OCI-LY7 (cell line): ENCODE measurements at regions not wholly inside any gene's neighbourhood (a gene's known extent, or its start where the extent isn't known, plus 50 kb on each side); places are given as distances from the start of the nearest gene placed in this dataset.

Experiments used
- BruUV-seq: library from RNA; stranded (reverse); fragments of 400-500 nt; replicated peaks from 2 replicates; lab custom pipeline; 2021; lab: Mats Ljungman, UMichigan
- CTCF ChIA-PET: fragments of 300-600 bp; sonication (Branson Sonifier 250); formaldehyde crosslinking; loops from one replicate; lab custom pipeline; 2022; ENCODE audit warnings: antibody characterized with exemption; ENCODE audit not compliant: unreplicated experiment; lab: Charles Lee
- POLR2A ChIA-PET: fragments of 300-600 bp; sonication (Branson Sonifier 250); formaldehyde crosslinking; loops from one replicate; lab custom pipeline; 2022; ENCODE audit warnings: antibody characterized with exemption; lab: Charles Lee
- DNase-seq: peaks from one replicate; pipeline ENCODE4 v3.0.0-alpha.2; 2015; ENCODE audit warnings: low spot score
- H2AFZ ChIP-seq: fragments of 200-600 bp; sonication (generic), shearing (Covaris generic); 2 replicates; pipeline ENCODE4 v1.6.1; 2014; ENCODE audit warnings: mild to moderate bottlenecking, antibody characterized with exemption, low read length, moderate library complexity
- H3K27ac ChIP-seq: fragments of 200-600 bp; sonication (generic); 2 replicates; pipeline ENCODE4 v1.5.1; 2014; ENCODE audit warnings: mixed run types, low read depth, mild to moderate bottlenecking, moderate library complexity, low read length, inconsistent platforms; ENCODE audit not compliant: poor library complexity, severe bottlenecking
- H3K36me3 ChIP-seq: fragments of 200-600 bp; sonication (generic); 2 replicates; pipeline ENCODE4 v1.6.1; 2014; ENCODE audit warnings: mild to moderate bottlenecking, antibody characterized with exemption, low read length, moderate library complexity, mixed read lengths; ENCODE audit not compliant: insufficient read depth
- H3K4me1 ChIP-seq: fragments of 200-600 bp; sonication (generic); 2 replicates; pipeline ENCODE4 v1.5.1; 2014; ENCODE audit warnings: mild to moderate bottlenecking, low read length; ENCODE audit not compliant: insufficient read depth, poor library complexity, severe bottlenecking
- H3K4me2 ChIP-seq: fragments of 200-600 bp; sonication (generic); 2 replicates; pipeline ENCODE4 v1.6.1; 2014; ENCODE audit warnings: mild to moderate bottlenecking, low read length
- H3K4me3 ChIP-seq: fragments of 200-600 bp; sonication (generic); 2 replicates; pipeline ENCODE4 v1.5.1; 2014; ENCODE audit warnings: mild to moderate bottlenecking, low read depth, low read length; ENCODE audit not compliant: poor library complexity, severe bottlenecking
- H3K79me2 ChIP-seq: fragments of 200-600 bp; sonication (generic); 2 replicates; pipeline ENCODE4 v1.6.1; 2016; ENCODE audit warnings: low read depth, mild to moderate bottlenecking, low read length, moderate library complexity, mixed read lengths; ENCODE audit not compliant: insufficient read depth
- H3K9me2 ChIP-seq: fragments of 200-600 bp; sonication (generic); 2 replicates; pipeline ENCODE4 v1.6.1; 2016; ENCODE audit warnings: mild to moderate bottlenecking, low read length, mixed read lengths; ENCODE audit not compliant: insufficient read depth
- H3K9me3 ChIP-seq: fragments of 200-600 bp; sonication (generic); 2 replicates; pipeline ENCODE4 v1.6.1; 2014; ENCODE audit warnings: mild to moderate bottlenecking, mixed run types, low read length, mixed read lengths
- H4K20me1 ChIP-seq: fragments of 200-600 bp; sonication (generic); 2 replicates; pipeline ENCODE4 v1.6.1; 2014; ENCODE audit warnings: mild to moderate bottlenecking, antibody characterized with exemption, low read length, moderate library complexity, mixed read lengths; ENCODE audit not compliant: insufficient read depth
- EZH2phosphoT487 ChIP-seq: fragments of 200-600 bp; sonication (generic); IDR thresholded peaks from 2 replicates; pipeline ENCODE4 v1.6.1; 2018; ENCODE audit warnings: low read depth, borderline replicate concordance, mild to moderate bottlenecking, mixed run types, antibody characterized with exemption, low read length, moderate library complexity, mixed read lengths
- intact Hi-C: fragments of 100-400 bp; cut with micrococcal nuclease; formaldehyde crosslinking; loops from one replicate; pipeline ENCODE4 v1.10.0; 2022; ENCODE audit not compliant: unreplicated experiment
- TF ChIP-seq, protein P1 (sequence below): fragments of 200-600 bp; sonication (generic); conservative IDR thresholded peaks from 2 replicates; pipeline ENCODE4 v1.5.1; 2014; ENCODE audit warnings: mild to moderate bottlenecking, antibody characterized with exemption, low read length, moderate library complexity, mixed read lengths

DNA sequence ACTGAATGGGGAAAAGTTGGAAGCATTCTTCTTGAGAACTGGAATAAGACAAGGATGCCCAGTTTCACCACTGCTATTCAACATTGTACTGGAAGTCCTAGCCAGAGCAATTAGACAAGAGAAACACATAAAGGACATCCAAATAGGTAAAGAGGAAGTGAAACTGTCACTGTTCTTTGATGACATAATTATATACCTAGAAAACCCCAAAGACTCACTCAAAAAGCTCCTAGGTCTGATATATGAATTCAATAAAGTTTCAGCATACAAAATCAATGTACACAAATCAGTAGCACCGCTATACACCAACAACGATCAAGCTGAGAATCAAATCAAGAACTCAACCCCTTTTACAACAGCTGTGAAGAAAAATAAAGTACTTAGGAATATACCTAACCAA lies 157.3 kb upstream of the DDHD1 start:
- ChIA-PET CTCF (no interaction called here), POLR2A (no interaction called here)
- peak; percentile 54 for DNase-seq
- TF ChIP-seq, protein P1, sequence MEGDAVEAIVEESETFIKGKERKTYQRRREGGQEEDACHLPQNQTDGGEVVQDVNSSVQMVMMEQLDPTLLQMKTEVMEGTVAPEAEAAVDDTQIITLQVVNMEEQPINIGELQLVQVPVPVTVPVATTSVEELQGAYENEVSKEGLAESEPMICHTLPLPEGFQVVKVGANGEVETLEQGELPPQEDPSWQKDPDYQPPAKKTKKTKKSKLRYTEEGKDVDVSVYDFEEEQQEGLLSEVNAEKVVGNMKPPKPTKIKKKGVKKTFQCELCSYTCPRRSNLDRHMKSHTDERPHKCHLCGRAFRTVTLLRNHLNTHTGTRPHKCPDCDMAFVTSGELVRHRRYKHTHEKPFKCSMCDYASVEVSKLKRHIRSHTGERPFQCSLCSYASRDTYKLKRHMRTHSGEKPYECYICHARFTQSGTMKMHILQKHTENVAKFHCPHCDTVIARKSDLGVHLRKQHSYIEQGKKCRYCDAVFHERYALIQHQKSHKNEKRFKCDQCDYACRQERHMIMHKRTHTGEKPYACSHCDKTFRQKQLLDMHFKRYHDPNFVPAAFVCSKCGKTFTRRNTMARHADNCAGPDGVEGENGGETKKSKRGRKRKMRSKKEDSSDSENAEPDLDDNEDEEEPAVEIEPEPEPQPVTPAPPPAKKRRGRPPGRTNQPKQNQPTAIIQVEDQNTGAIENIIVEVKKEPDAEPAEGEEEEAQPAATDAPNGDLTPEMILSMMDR, result no peak
- no peak for TF ChIP-seq EZH2phosphoT487
- Histone ChIP-seq H3K79me2 (no peaks in the 10 kb centered on the region), H3K4me1 (no peaks in the 10 kb centered on the region), H3K4me3 (no peak overlapping the region), H3K36me3 (no peaks in the 10 kb centered on the region), H3K9me3 (no peaks in the 10 kb centered on the region), H3K9me2 (no peaks in the 10 kb centered on the region), H3K4me2 (no peak overlapping the region), H3K27ac (no peak overlapping the region), H4K20me1 (no peaks in the 10 kb centered on the region), H2AFZ (no peak overlapping the region)
- no TSS peak for BruUV-seq
- intact Hi-C loops, result no loop called here

DNA sequence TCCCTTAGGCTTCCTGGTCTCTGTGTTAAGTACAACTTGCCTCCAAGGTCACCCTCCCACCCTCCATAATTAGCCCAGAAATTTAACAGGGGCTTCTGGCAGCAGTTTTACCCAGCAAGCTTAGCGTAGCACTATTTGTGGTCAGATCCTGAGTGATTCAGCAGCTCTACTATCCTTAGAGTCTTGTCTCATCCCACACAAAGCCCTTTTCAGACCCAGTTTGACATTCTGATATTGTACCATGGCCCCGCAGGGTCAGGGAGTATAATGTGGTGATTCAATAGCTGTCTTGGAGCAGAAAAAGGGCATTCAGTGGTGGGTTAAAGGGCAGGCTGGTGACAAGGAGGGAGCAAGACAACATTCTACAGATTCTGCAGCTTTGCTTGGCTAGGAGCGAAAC lies 153.8 kb upstream of the DDHD1 start:
- Histone ChIP-seq H3K4me2 (no peak overlapping the region), H3K79me2 (no peaks in the 10 kb centered on the region), H3K36me3 (no peaks in the 10 kb centered on the region), H4K20me1 (no peaks in the 10 kb centered on the region), H3K4me1 (no peaks in the 10 kb centered on the region), H3K9me2 (no peaks in the 10 kb centered on the region), H2AFZ (no peak overlapping the region), H3K9me3 (no peaks in the 10 kb centered on the region), H3K27ac (no peak overlapping the region), H3K4me3 (no peak overlapping the region)
- ChIA-PET CTCF (no interaction called here), POLR2A (no interaction called here)
- intact Hi-C loops, result loop anchor here (1.0 to 2.0 kb wide), 2 partner anchors 252 to 484 kb away; no protein-coding TSS in a partner anchor
- TF ChIP-seq EZH2phosphoT487, result no peak
- TF ChIP-seq, protein P1, result no peak
- no TSS peak for BruUV-seq
- no peak for DNase-seq

DNA sequence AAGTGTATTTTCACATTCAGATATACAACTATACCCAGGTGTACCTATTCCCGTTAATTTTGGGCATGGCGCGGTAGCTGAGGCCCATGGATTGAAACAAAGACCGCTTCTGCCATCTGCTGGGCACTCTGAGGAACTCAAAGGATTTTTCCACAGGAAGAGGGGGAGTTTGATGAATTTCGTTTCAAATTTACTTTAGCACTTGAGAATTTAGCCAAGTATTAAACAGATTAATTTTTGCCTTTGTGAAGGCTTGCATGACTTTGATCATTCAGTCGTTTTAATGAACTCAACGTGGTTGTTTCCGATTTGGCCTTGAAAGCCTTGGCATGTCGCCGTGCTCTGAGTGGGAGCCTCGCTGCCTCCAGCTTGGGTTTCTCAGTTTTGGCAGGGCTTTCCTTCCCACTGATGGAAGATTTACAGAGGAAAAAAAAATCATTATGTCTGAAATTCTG lies 153.2 kb upstream of the DDHD1 start:
- DNase-seq, result peak; percentile 40
- CTCF ChIA-PET, result no interaction called here
- H4K20me1 ChIP-seq, result no peaks in the 10 kb centered on the region
- H3K36me3 ChIP-seq, result no peaks in the 10 kb centered on the region
- no peaks in the 10 kb centered on the region for H3K4me1 ChIP-seq
- H2AFZ ChIP-seq, result no peak overlapping the region
- H3K9me2 ChIP-seq, result no peaks in the 10 kb centered on the region
- no peak overlapping the region for H3K4me3 ChIP-seq
- H3K27ac ChIP-seq, result no peak overlapping the region
- H3K4me2 ChIP-seq, result no peak overlapping the region
- BruUV-seq, result no TSS peak
- intact Hi-C loops, result loop anchor here (1.0 to 2.0 kb wide), 2 partner anchors 251 to 483 kb away; no protein-coding TSS in a partner anchor
- no peaks in the 10 kb centered on the region for H3K79me2 ChIP-seq
- TF ChIP-seq EZH2phosphoT487, result no peak
- TF ChIP-seq, protein P1, result peak; percentile 88
- POLR2A ChIA-PET, result no interaction called here
- no peaks in the 10 kb centered on the region for H3K9me3 ChIP-seq
